ENCODE measurements at regions not wholly inside any gene's neighbourhood (a gene's known extent, or its start where the extent isn't known, plus 50 kb on each side); places are given as distances from the start of the nearest gene placed in this dataset.

GRCh38 chr11:130798801-130799200, 117.5 kb downstream of the SNX19 start:
- Histone ChIP-seq H3K9me3 (ENCODE audit: control insufficient read depth, low read depth, low read length) (no peaks in the 10 kb centered on the region), H3K4me2 (ENCODE audit: insufficient read depth, insufficient read length, low read length) (no peak overlapping the region), H2AFZ (ENCODE audit: low read length) (no peak overlapping the region), H2BK12ac (ENCODE audit: insufficient read length, low read depth, low read length) (no peak overlapping the region), H2BK120ac (ENCODE audit: low read depth, low read length, poor library complexity, severe bottlenecking) (no peak overlapping the region), H3K79me2 (ENCODE audit: insufficient read depth, low read length) (no peaks in the 10 kb centered on the region), H3K56ac (ENCODE audit: insufficient read length, low read depth, low read length) (no peak overlapping the region), H3K23ac (ENCODE audit: insufficient read length, low read depth, low read length) (no peak overlapping the region), H3K27ac (ENCODE audit: insufficient read length, low read depth, low read length) (no peak overlapping the region), H3K14ac (ENCODE audit: insufficient read depth, low read length) (no peak overlapping the region), H3K79me1 (ENCODE audit: insufficient read depth, low read depth, low read length, poor library complexity, severe bottlenecking) (no peaks in the 10 kb centered on the region), H3T11ph (ENCODE audit: low read length) (no peak overlapping the region), H4K5ac (ENCODE audit: insufficient read length, low read depth, low read length) (no peak overlapping the region), H4K8ac (replicated peaks; ENCODE audit: insufficient read length, low read depth, low read length) (no peak overlapping the region), H2BK15ac (ENCODE audit: low read depth, low read length) (no peak overlapping the region), H3K27me3 (ENCODE audit: insufficient read depth, low read length) (0 out of 2 replicates have a peak, but pooled peaks cover 2% of the 10 kb centered on the region), H3K9ac (ENCODE audit: extremely low read depth, insufficient read length, low read length) (no peak overlapping the region), H4K91ac (ENCODE audit: insufficient read length, low read depth, low read length) (no peak overlapping the region), H2AK5ac (ENCODE audit: insufficient read length, low read length) (no peak overlapping the region), H3K4me1 (ENCODE audit: insufficient read depth, low read length) (no peaks in the 10 kb centered on the region), H2BK20ac (ENCODE audit: low read depth, low read length, poor library complexity, severe bottlenecking) (no peak overlapping the region), H3K4ac (ENCODE audit: low read depth, low read length) (no peak overlapping the region), H2BK5ac (ENCODE audit: insufficient read length, low read length) (no peak overlapping the region), H4K20me1 (ENCODE audit: control insufficient read depth, insufficient read depth, insufficient read length) (no peaks in the 10 kb centered on the region), H3K23me2 (ENCODE audit: insufficient read length, low read depth, low read length, poor library complexity, severe bottlenecking) (no peaks in the 10 kb centered on the region), H3K18ac (ENCODE audit: insufficient read length, low read depth, low read length) (no peak overlapping the region)
- no peak overlapping the region for H3K27ac Mint-ChIP-seq
- no peaks in the 10 kb centered on the region; the same call in 1 of the 2 replicates for H3K27me3 Mint-ChIP-seq (ENCODE audit: low read depth)
- no peak overlapping the region for H3K4me3 Mint-ChIP-seq
- no CpG with 5 or more reads among the region's 4 CpGs for WGBS (ENCODE audit: extremely low coverage, insufficient read length, low lambda C conversion rate)
- TF ChIP-seq, protein P1, sequence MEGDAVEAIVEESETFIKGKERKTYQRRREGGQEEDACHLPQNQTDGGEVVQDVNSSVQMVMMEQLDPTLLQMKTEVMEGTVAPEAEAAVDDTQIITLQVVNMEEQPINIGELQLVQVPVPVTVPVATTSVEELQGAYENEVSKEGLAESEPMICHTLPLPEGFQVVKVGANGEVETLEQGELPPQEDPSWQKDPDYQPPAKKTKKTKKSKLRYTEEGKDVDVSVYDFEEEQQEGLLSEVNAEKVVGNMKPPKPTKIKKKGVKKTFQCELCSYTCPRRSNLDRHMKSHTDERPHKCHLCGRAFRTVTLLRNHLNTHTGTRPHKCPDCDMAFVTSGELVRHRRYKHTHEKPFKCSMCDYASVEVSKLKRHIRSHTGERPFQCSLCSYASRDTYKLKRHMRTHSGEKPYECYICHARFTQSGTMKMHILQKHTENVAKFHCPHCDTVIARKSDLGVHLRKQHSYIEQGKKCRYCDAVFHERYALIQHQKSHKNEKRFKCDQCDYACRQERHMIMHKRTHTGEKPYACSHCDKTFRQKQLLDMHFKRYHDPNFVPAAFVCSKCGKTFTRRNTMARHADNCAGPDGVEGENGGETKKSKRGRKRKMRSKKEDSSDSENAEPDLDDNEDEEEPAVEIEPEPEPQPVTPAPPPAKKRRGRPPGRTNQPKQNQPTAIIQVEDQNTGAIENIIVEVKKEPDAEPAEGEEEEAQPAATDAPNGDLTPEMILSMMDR (conservative IDR thresholded peaks at IDR 0.05) = no peak
- peaks cover 13 to 14% of the 10 kb centered on the region in 2 experiments for H3K4me1 Mint-ChIP-seq
- H3K36me3 Mint-ChIP-seq (ENCODE audit: insufficient read depth in 1 of 3, low read depth in 3 of 3) = no peaks in the 10 kb centered on the region; a peak in 2 of 7 replicates
- no peak for DNase-seq
- H3K9me3 Mint-ChIP-seq = peaks cover 0 to 3% of the 10 kb centered on the region in 2 experiments; a peak in 2 of 5 replicates

Measured in H9 (cell line).